Heart left ventricle (tissue), 13 donors: ENCODE measurements at regions not wholly inside any gene's neighbourhood (a gene's known extent, or its start where the extent isn't known, plus 50 kb on each side); places are given as distances from the start of the nearest gene placed in this dataset.

ENCODE experiments used
- POLR2A ChIP-seq, 2 donors: fragments of 450-650 bp; IDR thresholded peaks; one replicate each; pipeline ENCODE4 v1.6.1; 2017; ENCODE audit warnings: antibody characterized with exemption in 2 of 2, mild to moderate bottlenecking in 2 of 2, moderate library complexity in 2 of 2
- TF ChIP-seq, protein P1 (sequence below), 12 donors: fragments of 200-600 bp; sonication (generic) in 4 of 12; IDR thresholded peaks; one replicate each; pipeline versions ENCODE4 v1.5.0 to v1.8.0; 2018 to 2022; ENCODE audit warnings: antibody characterized with exemption in 12 of 12, mild to moderate bottlenecking in 5 of 12
- donor health status: ischemic (EF 13 %, LVEDD 7.1; RV severe dilation, severe dysfunction).
- donor health status: DM: no; HTN: yes; CAD: no.
- donor health status: DM: no; HTN: no; CAD: no.
- donor health status: ischemic (EF 25% LVEDD 6.9; RV normal size, moderate dysfunction).
- donor health status: ischemic (EF 25% LVEDD 5.7; RV mildly dilated, moderate dysfunction).
- donor health status: ischemic (EF 35%, LVEDD 5.7; RV mildly dilated, moderate dysfunction).
- donor health status: nonischemic (EF 11% LVEDD 7.7; RV severe dilation, severe dysfunction).
- donor health status: DM: yes; HTN: yes; CAD: no.
- donor health status: PGD.
- donor health status: ischemic (EF 29% LVEDD 5.4; RV normal size, mild dysfunction).
- donor health status: nonischemic (EF 23%, LVEDD 6.1; RV moderate dilation, normal function).

DNA sequence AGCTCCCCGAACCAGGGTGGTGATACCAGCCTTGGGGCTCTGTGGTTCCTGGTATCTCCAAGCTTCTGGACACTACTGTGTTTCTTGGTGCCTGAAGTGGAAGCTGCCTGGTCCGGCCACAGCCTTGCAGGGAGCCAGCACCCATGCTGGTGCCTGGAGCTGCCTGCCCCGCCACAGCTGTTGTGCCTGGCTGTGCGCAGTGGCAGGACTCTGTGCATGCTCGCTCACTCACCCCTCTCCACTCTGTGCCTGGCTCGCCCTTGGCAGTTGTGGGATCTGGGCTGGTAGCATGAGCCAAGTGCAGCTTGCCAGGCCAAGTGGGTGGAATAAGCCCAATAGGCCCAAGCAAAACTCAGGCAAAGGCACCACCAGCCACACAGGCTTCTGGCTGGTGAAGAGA is 1225.3 kb downstream of the SLITRK5 start:
- no peak for TF ChIP-seq POLR2A (IDR thresholded peaks at IDR 0.05)
- TF ChIP-seq, protein P1, sequence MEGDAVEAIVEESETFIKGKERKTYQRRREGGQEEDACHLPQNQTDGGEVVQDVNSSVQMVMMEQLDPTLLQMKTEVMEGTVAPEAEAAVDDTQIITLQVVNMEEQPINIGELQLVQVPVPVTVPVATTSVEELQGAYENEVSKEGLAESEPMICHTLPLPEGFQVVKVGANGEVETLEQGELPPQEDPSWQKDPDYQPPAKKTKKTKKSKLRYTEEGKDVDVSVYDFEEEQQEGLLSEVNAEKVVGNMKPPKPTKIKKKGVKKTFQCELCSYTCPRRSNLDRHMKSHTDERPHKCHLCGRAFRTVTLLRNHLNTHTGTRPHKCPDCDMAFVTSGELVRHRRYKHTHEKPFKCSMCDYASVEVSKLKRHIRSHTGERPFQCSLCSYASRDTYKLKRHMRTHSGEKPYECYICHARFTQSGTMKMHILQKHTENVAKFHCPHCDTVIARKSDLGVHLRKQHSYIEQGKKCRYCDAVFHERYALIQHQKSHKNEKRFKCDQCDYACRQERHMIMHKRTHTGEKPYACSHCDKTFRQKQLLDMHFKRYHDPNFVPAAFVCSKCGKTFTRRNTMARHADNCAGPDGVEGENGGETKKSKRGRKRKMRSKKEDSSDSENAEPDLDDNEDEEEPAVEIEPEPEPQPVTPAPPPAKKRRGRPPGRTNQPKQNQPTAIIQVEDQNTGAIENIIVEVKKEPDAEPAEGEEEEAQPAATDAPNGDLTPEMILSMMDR (IDR thresholded peaks at IDR 0.05): no peak
